Stimulated activated CD4-positive, alpha-beta T cell treated with anti-CD3 and anti-CD28 coated beads, TNF-alpha, amount 100 ng/mL, for 24 hours (primary cell): ENCODE measurements at regions not wholly inside any gene's neighbourhood (a gene's known extent, or its start where the extent isn't known, plus 50 kb on each side); places are given as distances from the start of the nearest gene placed in this dataset.

ENCODE experiments used
- DNase-seq, 3 experiments: peaks; one replicate each; pipeline ENCODE4 v3.0.0-alpha.2; 2020; ENCODE audit warnings: low read depth in 3 of 3

DNA sequence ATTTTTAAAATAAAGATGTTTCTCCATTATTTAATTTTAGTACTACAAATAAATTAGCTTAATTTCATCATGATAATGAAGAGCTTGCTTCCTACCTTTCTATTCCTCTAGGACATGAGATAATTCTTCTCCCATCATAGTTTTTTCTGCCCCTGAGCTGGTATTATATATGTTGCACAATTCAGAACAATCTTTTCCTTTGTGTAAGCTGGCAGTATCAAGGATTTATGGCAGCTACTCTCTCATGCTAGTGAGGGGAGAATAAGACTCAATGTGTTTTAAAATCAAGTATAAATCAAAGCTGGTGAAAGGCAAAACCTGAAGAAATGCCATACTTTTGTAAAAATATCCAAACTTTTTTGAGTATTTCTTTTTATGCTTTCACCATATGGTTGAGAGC is 1405.3 kb downstream of the SI start:
- DNase-seq: no peak

GRCh38 chr3:163671201-163671600 is 1407.1 kb downstream of the SI start:
- DNase-seq: no peak

DNA sequence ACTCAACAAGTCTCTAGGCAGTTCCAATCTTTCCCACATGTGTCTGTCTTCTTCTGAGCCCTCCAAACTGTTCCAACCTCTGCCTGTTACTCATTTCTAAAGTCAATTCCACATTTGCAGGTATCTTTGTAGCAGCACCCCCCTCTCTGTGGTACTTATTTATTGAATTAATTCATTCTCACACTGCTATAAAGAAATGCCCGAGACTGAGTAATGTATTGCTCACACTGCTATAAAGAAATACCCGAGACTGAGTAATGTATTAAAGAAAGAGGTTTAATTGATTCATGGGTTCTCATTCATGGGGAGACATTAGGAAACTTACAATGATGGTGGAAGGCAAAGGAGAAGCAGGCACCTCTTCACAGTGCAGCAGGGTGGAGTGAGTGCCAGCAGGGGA is 1413.8 kb downstream of the SI start:
- DNase-seq: no peak

- DNase-seq: no peak
Observed at GRCh38 chr3:163657088-163657487, 1421.2 kb downstream of the SI start.

GRCh38 chr3:163655021-163655420 is 1423.3 kb downstream of the SI start:
- DNase-seq: no peak

DNA sequence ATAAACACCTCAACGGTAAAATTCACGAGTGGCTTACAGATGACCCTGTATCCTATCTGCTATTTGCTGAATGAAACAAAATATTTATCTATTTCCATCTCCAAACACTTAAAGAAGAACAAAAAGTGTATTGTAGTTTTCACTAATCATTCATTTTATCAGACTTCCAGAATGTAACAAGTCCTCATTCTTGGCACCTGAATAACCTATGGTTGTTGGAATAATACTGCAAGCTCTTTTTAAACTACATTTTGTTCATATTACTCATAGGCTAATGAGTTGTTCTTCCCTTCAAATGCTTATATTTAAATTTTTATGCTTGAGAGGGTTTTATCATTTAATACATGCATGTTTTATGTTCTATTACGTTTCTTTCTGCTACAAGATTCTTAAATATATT is 1434.1 kb downstream of the SI start:
- no peak for DNase-seq

DNA sequence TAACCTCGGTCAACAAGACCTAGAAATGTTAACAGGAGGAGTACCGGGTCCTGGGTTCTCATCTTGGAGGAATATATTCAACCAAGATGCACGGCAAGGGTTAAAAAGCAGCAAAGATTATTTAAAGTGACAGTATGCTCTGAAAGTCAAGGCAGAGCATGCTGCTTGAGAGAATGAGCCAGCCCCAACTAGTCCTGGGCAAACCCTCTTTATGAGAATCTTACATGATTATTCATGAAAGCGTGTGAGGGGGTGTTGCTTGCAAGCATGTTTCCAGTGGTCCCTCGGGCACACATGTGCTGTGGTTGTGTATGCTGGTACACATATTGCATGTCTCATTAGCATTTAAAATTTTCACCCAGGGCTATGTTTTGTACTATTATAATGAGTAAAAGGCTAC is 1445.6 kb downstream of the SI start:
- no peak for DNase-seq

- no peak for DNase-seq
Observed at GRCh38 chr3:163626753-163627152, 1451.5 kb downstream of the SI start.

DNA sequence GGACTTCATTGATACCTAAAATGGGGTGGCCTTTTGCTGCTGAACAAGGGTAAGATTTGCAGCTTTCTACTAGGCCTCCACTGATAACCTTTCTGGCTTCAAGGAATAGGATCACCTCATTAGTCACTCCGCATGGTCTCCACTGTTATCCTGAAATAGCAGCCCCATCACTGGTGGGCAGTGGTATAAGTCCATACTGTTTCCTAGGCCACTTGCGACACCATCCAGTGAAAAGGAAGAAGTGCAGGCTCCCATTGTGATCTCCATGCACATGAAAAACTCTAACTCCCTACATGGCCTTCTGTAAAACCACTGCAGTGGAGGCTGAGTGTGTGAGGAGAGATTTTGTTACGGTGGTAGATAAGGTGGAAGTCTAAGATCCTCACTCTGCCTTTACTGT is 1455.9 kb downstream of the SI start:
- no peak for DNase-seq

- no peak for DNase-seq
Observed at GRCh38 chr3:163614886-163615285, 1463.4 kb downstream of the SI start.

- DNase-seq: no peak
Observed at GRCh38 chr3:163605915-163606314, 1472.4 kb downstream of the SI start.

DNA sequence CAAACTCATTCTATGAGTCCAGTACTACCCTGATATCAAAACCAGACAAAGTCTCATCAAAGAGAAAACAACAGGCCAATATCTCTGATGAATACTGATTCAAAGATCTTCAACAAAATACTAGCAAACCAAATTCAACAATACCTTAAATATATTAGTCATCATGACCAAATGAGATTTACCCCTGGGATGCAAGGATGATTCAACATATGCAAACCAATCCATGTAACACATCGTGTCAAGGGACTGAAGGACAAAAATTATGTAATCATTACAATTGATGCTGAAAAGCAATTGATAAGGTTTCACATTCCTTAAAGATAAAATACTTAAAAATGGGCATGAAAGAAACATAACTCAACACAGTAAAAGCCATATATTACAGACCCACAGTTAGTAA is 1476.9 kb downstream of the SI start:
- DNase-seq: no peak

GRCh38 chr3:163587342-163587741 is 1491.0 kb downstream of the SI start:
- no peak for DNase-seq

DNA sequence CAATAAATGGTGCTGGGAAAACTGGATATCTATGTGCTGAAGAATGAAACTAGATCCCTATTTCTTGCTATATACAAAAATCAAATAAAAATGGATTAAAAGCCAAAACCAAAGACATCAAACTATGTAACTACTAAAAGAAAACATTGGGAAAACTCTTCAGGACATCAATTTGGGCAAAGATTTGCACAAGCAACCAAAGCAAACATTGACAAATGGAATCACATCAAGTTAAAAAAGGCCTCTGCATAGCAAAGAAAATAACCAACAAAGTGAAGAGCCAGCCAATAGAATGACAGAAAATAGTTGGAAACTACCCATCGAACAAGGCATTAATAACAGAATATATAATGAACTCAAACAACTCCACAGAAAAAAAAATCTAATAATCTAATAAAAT is 1495.3 kb downstream of the SI start:
- no peak for DNase-seq

DNA sequence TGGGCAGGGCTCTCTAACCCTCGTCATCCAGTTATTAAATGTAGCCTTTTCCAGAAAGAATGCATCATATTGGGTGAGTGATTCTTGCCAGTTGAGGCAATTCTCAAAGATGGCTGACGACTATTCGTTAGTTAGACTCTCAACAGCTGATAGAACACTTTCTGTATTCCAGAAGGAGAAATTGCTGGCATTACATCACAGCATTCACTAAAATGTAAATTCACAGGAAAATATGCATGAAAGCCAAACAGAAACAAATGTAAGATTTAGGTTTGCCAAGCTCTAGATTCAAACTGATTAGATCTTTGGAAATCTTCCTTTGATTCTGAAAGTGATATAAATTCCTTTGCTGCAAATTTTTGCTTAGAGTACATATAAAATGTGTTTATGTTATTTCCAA is 1501.0 kb downstream of the SI start:
- DNase-seq: no peak

GRCh38 chr3:163576314-163576713 is 1502.0 kb downstream of the SI start:
- no peak for DNase-seq

- no peak for DNase-seq
Observed at GRCh38 chr3:163573324-163573723, 1505.0 kb downstream of the SI start.

- DNase-seq: no peak
Observed at GRCh38 chr3:163572856-163573255, 1505.4 kb downstream of the SI start.

DNA sequence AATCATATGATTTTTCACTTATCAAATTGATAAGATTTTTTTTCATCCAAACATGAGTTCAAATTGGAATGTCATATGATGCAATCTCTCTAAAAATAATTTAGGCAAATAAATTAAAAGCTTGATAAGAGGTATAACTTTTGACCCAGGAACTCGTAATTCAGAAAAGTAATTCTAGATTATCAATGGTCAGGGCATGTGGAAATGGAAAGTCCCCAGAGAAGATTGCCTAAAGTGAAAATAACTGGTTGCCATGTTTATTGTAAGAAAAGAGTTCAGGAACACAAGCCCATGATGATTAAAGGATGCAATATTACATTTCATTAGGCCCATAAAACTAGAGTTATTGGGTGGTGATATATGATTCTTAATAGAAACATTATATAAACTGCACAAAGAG is 1514.8 kb downstream of the SI start:
- DNase-seq: no peak

GRCh38 chr3:163562625-163563024 is 1515.7 kb downstream of the SI start:
- no peak for DNase-seq

DNA sequence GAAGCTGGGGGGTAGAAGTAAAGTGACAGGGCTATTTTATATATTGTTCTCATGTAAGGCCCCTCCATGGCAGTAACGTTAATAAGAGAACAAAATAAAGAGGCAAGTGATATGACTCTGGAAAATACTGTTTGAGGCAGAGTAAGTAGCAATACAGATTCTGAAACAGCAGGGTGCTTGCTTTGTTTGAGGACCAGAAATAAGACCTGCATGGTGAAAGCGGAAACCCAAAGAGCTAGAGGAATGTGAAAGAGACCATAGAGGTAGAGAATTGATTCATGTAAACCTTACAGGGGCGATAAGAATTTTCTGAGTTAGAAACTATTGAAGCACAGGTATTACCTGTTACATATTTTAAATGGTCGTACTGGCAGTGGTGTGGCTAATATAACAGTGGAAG is 1517.1 kb downstream of the SI start:
- no peak for DNase-seq

GRCh38 chr3:163560459-163560858 is 1517.8 kb downstream of the SI start:
- DNase-seq: no peak

- no peak for DNase-seq
Observed at GRCh38 chr3:163556813-163557523, 1521.3 kb downstream of the SI start.

DNA sequence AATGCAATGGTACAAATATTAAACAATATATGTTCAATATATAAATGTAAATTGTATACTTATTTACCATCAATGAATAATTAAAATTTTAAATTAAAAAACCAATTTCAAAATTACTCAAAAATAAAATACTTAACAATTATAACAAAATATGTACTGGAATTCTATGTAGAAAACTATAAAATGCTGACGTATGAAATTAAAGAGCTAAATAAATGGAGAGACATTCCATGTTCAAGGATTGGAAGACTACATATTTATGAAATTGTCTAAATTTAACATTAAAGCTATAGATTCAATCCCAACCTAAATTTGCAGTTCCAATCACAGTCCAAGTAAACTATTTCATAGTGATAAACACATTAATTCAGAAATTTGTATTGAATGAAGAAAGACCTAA is 1522.4 kb downstream of the SI start:
- DNase-seq: no peak

- no peak for DNase-seq
Observed at GRCh38 chr3:163552659-163552966, 1525.7 kb downstream of the SI start.
